Neural cell (in vitro differentiated cells): ENCODE measurements at regions not wholly inside any gene's neighbourhood (a gene's known extent, or its start where the extent isn't known, plus 50 kb on each side); places are given as distances from the start of the nearest gene placed in this dataset.

Source experiments
- EP300 ChIP-seq: fragments of 450-650 bp; conservative IDR thresholded peaks from 2 replicates; pipeline ENCODE4 v1.6.1; 2014; ENCODE audit warnings: antibody characterized with exemption, mild to moderate bottlenecking, moderate library complexity; ENCODE audit not compliant: poor library complexity, severe bottlenecking
- POLR2AphosphoS5 ChIP-seq: IDR thresholded peaks from 2 replicates; pipeline ENCODE4 v1.6.1; 2012
- RAD21 ChIP-seq: fragments of 450-650 bp; conservative IDR thresholded peaks from 2 replicates; pipeline ENCODE4 v1.6.1; 2014; ENCODE audit warnings: antibody characterized with exemption, mild to moderate bottlenecking, moderate library complexity
- REST ChIP-seq: IDR thresholded peaks from 2 replicates; pipeline ENCODE4 v1.6.1; 2012; ENCODE audit warnings: borderline replicate concordance
- TAF1 ChIP-seq: IDR thresholded peaks from 2 replicates; pipeline ENCODE4 v1.6.1; 2012; ENCODE audit warnings: low read depth
- TF ChIP-seq, protein P1 (sequence below): fragments of 450-650 bp; IDR thresholded peaks from 2 replicates; pipeline ENCODE4 v1.5.1; 2014; ENCODE audit warnings: antibody characterized with exemption, mild to moderate bottlenecking, moderate library complexity; ENCODE audit not compliant: poor library complexity, severe bottlenecking

DNA sequence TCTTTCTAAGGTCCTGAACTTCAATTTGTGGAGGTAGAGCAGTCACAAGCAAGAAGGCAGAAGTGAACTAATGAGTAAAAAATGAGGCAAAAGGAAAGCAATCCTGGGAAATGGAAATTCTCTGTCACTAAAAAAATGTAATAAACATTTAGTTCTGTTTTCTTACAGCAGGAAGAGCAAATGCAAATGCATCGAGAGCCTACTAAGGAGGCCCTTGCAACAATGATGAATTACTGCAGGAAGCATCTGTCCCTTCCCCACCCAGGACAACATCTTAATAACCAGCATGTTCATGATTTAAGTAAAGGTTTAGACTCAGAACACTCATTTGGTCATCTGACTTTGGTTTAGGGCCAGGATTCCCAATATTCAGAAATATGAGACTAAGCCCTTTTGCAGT, 341.4 kb upstream of the NOCT start:
- TF ChIP-seq, protein P1, sequence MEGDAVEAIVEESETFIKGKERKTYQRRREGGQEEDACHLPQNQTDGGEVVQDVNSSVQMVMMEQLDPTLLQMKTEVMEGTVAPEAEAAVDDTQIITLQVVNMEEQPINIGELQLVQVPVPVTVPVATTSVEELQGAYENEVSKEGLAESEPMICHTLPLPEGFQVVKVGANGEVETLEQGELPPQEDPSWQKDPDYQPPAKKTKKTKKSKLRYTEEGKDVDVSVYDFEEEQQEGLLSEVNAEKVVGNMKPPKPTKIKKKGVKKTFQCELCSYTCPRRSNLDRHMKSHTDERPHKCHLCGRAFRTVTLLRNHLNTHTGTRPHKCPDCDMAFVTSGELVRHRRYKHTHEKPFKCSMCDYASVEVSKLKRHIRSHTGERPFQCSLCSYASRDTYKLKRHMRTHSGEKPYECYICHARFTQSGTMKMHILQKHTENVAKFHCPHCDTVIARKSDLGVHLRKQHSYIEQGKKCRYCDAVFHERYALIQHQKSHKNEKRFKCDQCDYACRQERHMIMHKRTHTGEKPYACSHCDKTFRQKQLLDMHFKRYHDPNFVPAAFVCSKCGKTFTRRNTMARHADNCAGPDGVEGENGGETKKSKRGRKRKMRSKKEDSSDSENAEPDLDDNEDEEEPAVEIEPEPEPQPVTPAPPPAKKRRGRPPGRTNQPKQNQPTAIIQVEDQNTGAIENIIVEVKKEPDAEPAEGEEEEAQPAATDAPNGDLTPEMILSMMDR, result no peak
- TF ChIP-seq POLR2AphosphoS5, result no peak
- no peak for TF ChIP-seq TAF1
- TF ChIP-seq RAD21, result no peak
- TF ChIP-seq REST, result no peak
- no peak for TF ChIP-seq EP300
